ENCODE measurements at regions not wholly inside any gene's neighbourhood (a gene's known extent, or its start where the extent isn't known, plus 50 kb on each side); places are given as distances from the start of the nearest gene placed in this dataset.

DNA sequence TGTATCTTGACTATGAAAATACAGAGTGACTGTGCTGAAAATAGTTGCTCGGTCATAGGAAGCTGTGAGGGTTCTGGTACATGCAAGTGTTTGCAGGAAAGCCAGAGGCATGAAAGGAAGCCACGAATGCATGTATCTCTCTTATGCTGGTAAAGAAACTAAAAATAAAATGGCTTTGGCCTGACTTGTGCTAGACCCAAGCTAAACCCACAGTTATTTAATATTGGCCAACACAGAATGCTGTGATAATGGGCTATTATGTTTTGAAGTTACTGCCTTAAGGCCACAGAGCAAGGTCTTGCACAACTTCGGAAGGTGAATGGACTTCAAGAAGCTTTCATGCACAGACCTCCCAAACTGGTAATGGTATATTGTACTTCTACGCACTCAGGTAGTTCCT, 518.2 kb upstream of the HTR2A start:
- TF ChIP-seq, protein P1, sequence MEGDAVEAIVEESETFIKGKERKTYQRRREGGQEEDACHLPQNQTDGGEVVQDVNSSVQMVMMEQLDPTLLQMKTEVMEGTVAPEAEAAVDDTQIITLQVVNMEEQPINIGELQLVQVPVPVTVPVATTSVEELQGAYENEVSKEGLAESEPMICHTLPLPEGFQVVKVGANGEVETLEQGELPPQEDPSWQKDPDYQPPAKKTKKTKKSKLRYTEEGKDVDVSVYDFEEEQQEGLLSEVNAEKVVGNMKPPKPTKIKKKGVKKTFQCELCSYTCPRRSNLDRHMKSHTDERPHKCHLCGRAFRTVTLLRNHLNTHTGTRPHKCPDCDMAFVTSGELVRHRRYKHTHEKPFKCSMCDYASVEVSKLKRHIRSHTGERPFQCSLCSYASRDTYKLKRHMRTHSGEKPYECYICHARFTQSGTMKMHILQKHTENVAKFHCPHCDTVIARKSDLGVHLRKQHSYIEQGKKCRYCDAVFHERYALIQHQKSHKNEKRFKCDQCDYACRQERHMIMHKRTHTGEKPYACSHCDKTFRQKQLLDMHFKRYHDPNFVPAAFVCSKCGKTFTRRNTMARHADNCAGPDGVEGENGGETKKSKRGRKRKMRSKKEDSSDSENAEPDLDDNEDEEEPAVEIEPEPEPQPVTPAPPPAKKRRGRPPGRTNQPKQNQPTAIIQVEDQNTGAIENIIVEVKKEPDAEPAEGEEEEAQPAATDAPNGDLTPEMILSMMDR (IDR thresholded peaks at IDR 0.05; ENCODE audit: low read depth, low read length, missing input control) = no peak
- no peak for TF ChIP-seq GABPA (IDR thresholded peaks at IDR 0.05 in 1 of 2, conservative IDR thresholded peaks at IDR 0.05 in 1 of 2)
- TF ChIP-seq YY1 (IDR thresholded peaks at IDR 0.05) = no peak
- TF ChIP-seq, protein P2, sequence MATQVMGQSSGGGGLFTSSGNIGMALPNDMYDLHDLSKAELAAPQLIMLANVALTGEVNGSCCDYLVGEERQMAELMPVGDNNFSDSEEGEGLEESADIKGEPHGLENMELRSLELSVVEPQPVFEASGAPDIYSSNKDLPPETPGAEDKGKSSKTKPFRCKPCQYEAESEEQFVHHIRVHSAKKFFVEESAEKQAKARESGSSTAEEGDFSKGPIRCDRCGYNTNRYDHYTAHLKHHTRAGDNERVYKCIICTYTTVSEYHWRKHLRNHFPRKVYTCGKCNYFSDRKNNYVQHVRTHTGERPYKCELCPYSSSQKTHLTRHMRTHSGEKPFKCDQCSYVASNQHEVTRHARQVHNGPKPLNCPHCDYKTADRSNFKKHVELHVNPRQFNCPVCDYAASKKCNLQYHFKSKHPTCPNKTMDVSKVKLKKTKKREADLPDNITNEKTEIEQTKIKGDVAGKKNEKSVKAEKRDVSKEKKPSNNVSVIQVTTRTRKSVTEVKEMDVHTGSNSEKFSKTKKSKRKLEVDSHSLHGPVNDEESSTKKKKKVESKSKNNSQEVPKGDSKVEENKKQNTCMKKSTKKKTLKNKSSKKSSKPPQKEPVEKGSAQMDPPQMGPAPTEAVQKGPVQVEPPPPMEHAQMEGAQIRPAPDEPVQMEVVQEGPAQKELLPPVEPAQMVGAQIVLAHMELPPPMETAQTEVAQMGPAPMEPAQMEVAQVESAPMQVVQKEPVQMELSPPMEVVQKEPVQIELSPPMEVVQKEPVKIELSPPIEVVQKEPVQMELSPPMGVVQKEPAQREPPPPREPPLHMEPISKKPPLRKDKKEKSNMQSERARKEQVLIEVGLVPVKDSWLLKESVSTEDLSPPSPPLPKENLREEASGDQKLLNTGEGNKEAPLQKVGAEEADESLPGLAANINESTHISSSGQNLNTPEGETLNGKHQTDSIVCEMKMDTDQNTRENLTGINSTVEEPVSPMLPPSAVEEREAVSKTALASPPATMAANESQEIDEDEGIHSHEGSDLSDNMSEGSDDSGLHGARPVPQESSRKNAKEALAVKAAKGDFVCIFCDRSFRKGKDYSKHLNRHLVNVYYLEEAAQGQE (IDR thresholded peaks at IDR 0.05) = no peak
- TF ChIP-seq, protein P3, sequence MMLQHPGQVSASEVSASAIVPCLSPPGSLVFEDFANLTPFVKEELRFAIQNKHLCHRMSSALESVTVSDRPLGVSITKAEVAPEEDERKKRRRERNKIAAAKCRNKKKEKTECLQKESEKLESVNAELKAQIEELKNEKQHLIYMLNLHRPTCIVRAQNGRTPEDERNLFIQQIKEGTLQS (IDR thresholded peaks at IDR 0.05) = no peak
- TF ChIP-seq EGR1 (IDR thresholded peaks at IDR 0.05; ENCODE audit: low read depth in 2 of 2) = no peak
- TF ChIP-seq FOXA1 (IDR thresholded peaks at IDR 0.05) = no peak
- TF ChIP-seq, protein P4, sequence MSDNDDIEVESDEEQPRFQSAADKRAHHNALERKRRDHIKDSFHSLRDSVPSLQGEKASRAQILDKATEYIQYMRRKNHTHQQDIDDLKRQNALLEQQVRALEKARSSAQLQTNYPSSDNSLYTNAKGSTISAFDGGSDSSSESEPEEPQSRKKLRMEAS (IDR thresholded peaks at IDR 0.05) = no peak
- TF ChIP-seq HNF4A (conservative IDR thresholded peaks at IDR 0.05) = no peak
- TF ChIP-seq TAF1 (conservative IDR thresholded peaks at IDR 0.05) = no peak
- no peak for TF ChIP-seq FOXA2 (IDR thresholded peaks at IDR 0.05)
- TF ChIP-seq JUND (IDR thresholded peaks at IDR 0.05) = no peak
- TF ChIP-seq RAD21 (IDR thresholded peaks at IDR 0.05) = no peak
- TF ChIP-seq NR2F2 (IDR thresholded peaks at IDR 0.05) = no peak
- TF ChIP-seq RXRA (IDR thresholded peaks at IDR 0.05) = no peak
- TF ChIP-seq SP1 (IDR thresholded peaks at IDR 0.05) = no peak
- no peak overlapping the region for H3K27ac ChIP-seq (ENCODE audit: low read depth in 1 of 2, low read length in 2 of 2)
- H3K4me1 ChIP-seq (ENCODE audit: control insufficient read depth in 4 of 4, insufficient read depth in 4 of 4, low read length in 3 of 4) = no peaks in the 10 kb centered on the region
- H3K4me3 ChIP-seq (ENCODE audit: low read depth in 1 of 3, low read length in 3 of 3) = no peak overlapping the region
- H3K9ac ChIP-seq (ENCODE audit: low read depth in 1 of 2, low read length in 2 of 2) = no peak overlapping the region
- H3K36me3 ChIP-seq (ENCODE audit: control insufficient read depth in 4 of 4, insufficient read depth in 3 of 4, low read depth in 1 of 4, low read length in 3 of 4) = no peaks in the 10 kb centered on the region
- no peak for DNase-seq (ENCODE audit: low spot score)
- no peaks in the 10 kb centered on the region for H3K9me3 ChIP-seq (ENCODE audit: control insufficient read depth in 4 of 4, low read length in 3 of 4)
- no peaks in the 10 kb centered on the region for H3K27me3 ChIP-seq (ENCODE audit: control insufficient read depth in 4 of 4, insufficient read depth in 4 of 4, low read length in 3 of 4)
- WGBS = 85% methylated on average over 4 of the region's 4 CpGs

DNA sequence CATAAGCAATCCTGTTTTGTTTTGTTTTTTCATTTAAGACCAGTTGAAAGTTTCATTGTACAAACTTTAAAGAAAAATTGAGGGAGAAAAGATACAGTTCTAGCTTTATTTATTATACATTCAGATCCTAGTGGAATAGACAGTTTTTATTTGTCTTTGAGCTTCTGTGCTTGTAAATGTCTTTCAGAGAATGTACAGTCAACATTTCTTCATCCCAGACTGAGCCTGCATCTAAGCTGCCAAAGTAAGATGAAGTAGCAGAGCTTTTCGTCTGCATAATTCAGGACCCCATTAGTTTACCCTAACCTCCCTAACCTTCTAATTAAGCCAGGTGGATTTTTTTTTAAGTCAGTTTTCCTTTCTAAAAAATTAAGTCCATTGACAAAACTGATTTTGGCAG, 516.7 kb upstream of the HTR2A start:
- Histone ChIP-seq H3K4me1 (ENCODE audit: control insufficient read depth in 4 of 4, insufficient read depth in 4 of 4, low read length in 3 of 4) (no peaks in the 10 kb centered on the region), H3K9ac (ENCODE audit: low read depth in 1 of 2, low read length in 2 of 2) (no peak overlapping the region), H3K27me3 (ENCODE audit: control insufficient read depth in 4 of 4, insufficient read depth in 4 of 4, low read length in 3 of 4) (no peaks in the 10 kb centered on the region), H3K27ac (ENCODE audit: low read depth in 1 of 2, low read length in 2 of 2) (no peak overlapping the region), H3K4me3 (ENCODE audit: low read depth in 1 of 3, low read length in 3 of 3) (no peak overlapping the region), H3K9me3 (ENCODE audit: control insufficient read depth in 4 of 4, low read length in 3 of 4) (no peaks in the 10 kb centered on the region), H3K36me3 (ENCODE audit: control insufficient read depth in 4 of 4, insufficient read depth in 3 of 4, low read depth in 1 of 4, low read length in 3 of 4) (no peaks in the 10 kb centered on the region)
- WGBS = 79% methylated on average over 1 of the region's 1 CpG
- no peak for DNase-seq (ENCODE audit: low spot score)
- no peak for TF ChIP-seq RAD21 (IDR thresholded peaks at IDR 0.05)
- TF ChIP-seq HNF4A (conservative IDR thresholded peaks at IDR 0.05) = no peak
- TF ChIP-seq, protein P5, sequence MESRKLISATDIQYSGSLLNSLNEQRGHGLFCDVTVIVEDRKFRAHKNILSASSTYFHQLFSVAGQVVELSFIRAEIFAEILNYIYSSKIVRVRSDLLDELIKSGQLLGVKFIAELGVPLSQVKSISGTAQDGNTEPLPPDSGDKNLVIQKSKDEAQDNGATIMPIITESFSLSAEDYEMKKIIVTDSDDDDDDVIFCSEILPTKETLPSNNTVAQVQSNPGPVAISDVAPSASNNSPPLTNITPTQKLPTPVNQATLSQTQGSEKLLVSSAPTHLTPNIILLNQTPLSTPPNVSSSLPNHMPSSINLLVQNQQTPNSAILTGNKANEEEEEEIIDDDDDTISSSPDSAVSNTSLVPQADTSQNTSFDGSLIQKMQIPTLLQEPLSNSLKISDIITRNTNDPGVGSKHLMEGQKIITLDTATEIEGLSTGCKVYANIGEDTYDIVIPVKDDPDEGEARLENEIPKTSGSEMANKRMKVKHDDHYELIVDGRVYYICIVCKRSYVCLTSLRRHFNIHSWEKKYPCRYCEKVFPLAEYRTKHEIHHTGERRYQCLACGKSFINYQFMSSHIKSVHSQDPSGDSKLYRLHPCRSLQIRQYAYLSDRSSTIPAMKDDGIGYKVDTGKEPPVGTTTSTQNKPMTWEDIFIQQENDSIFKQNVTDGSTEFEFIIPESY (IDR thresholded peaks at IDR 0.05) = no peak
- TF ChIP-seq, protein P2 (IDR thresholded peaks at IDR 0.05) = no peak
- TF ChIP-seq GABPA (IDR thresholded peaks at IDR 0.05 in 1 of 2, conservative IDR thresholded peaks at IDR 0.05 in 1 of 2) = no peak
- TF ChIP-seq FOXA1 (IDR thresholded peaks at IDR 0.05) = no peak
- no peak for TF ChIP-seq FOXA2 (IDR thresholded peaks at IDR 0.05)
- TF ChIP-seq JUND (IDR thresholded peaks at IDR 0.05) = no peak
- TF ChIP-seq, protein P4 (IDR thresholded peaks at IDR 0.05) = no peak
- TF ChIP-seq EGR1 (IDR thresholded peaks at IDR 0.05; ENCODE audit: low read depth in 2 of 2) = no peak
- TF ChIP-seq TAF1 (conservative IDR thresholded peaks at IDR 0.05) = no peak
- TF ChIP-seq, protein P1 (IDR thresholded peaks at IDR 0.05; ENCODE audit: low read depth, low read length, missing input control) = no peak
- no peak for TF ChIP-seq HNF4G (IDR thresholded peaks at IDR 0.05)
